HG03460 (cell line): ENCODE measurements at regions not wholly inside any gene's neighbourhood (a gene's known extent, or its start where the extent isn't known, plus 50 kb on each side); places are given as distances from the start of the nearest gene placed in this dataset.
A peak's percentile ranks its signal among the peaks of the same experiment; 100 is the strongest.

ENCODE experiments used
- ATAC-seq: cut with Tn5 transposase; IDR thresholded peaks from one replicate; pipeline ENCODE4 v1.9.1; 2021; ENCODE audit not compliant: unreplicated experiment

DNA sequence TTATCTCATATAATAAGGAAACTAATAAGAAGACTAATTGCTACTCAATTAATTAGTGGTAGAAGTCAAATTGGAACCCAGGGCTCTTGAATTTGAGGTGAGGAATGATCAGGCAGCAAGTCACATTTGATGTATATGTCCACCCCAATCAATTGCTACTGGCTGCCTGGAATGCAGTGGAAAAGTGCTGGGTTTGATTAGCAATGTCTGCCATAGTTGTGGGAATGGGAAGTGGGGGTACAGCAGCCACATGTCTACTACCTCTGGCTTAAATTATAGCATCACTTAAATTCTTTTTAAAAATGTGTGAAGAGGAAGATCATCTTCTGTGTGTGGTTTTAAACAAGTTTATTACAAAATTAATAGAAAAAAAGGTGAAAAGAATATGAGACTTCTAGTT, 50.8 kb upstream of the NAV2 start:
- no peak for ATAC-seq

- peak; percentile 100 for ATAC-seq
Measured at GRCh38 chr11:19660076-19660475, 52.6 kb upstream of the NAV2 start.

- ATAC-seq, result no peak
Measured at GRCh38 chr11:19659529-19659928, 53.1 kb upstream of the NAV2 start.

- ATAC-seq, result no peak
Measured at GRCh38 chr11:19658344-19658743, 54.3 kb upstream of the NAV2 start.

GRCh38 chr11:19656140-19656541, 56.5 kb upstream of the NAV2 start:
- no peak for ATAC-seq

DNA sequence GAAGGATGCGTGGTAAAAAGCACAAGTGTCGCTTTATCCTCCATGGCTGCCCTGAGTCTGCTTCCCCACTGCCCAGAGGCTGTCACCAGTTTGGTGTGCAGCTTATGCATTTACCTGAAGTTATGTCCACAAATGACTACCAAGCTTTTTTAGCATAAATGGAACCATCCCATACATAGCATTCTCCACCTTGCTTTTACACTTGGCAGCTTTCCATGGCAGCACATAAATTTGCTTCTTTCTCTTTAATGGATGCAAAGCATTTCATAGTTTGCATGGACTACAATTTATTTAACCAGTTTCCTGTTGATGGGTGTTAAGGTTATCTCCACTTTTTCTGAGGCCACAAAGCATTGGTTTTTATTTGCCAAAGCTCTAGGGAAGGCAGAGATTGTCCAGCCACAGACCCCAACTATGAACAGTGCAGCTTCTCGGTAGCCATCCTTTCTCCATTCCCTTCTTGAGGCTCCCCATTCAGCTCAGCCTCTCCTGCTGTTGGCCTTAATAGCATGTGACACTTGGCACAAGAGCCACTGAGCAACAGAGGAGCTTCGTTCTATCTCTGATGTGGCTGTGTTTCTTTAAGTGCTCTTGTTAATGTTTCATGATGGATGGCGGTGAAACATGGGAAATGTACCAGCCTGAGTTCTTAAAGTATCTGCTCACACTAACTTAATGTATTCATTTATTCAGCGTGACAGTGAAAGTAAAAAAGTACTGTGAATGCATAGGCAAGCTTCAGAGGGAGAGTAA, 59.8 kb upstream of the NAV2 start:
- no peak for ATAC-seq

DNA sequence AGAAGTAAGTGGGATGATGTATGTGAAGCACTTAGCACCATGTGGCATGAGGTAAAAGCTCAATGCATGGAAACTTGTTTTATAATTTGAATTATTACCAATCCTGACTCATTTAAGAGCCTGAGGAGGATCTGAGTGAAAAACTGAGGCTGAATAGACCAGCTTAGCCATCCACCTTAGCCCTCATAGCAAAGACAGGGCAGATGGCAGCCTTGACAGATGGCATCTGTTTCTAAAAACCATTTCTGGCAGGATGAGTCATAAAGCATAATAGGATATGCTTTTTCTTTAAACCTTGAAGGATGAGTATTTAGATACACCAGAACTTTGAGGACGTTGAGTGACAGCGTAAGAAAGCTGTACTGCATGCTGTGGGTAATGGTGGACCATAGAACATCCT, 61.0 kb upstream of the NAV2 start:
- ATAC-seq, result no peak

DNA sequence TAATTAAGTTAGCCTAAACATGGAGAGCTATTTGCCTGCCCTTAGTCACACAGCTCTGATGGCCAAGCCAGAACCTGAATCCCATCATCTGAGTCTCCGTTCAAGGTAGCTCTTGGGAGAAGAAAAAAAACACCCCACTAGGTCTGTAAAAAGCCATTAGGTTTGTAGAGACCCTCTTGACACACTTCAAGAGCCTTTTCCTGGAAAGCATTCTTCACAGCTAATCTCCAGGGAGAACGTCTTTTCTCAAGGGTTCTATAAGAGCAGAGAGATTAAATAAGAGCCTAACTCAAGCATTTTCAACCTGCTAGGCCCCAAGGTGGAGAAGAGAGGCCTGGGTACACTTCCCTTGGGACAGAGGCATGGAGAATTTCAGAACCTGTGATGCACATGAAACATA, 61.6 kb upstream of the NAV2 start:
- ATAC-seq, result no peak

- ATAC-seq, result no peak
Measured at GRCh38 chr11:19650467-19650866, 62.2 kb upstream of the NAV2 start.

DNA sequence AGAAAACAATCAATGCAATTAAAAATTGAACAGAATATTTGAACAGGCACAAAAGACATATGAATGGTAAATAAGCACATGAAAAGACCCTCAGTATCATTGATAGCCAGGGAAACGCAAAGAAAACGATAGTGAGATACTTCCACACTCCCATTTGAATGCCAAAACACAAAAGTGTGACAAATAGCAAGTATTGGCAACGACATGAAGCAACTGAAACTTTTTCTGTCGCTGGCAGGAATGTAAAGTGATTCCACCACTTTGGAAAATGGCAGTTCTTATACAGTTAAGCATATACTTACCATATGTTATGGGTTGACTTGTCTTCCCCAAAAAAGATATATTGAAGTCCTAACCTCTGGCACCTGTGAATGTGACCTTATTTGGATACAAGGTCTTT, 62.9 kb upstream of the NAV2 start:
- ATAC-seq, result no peak

DNA sequence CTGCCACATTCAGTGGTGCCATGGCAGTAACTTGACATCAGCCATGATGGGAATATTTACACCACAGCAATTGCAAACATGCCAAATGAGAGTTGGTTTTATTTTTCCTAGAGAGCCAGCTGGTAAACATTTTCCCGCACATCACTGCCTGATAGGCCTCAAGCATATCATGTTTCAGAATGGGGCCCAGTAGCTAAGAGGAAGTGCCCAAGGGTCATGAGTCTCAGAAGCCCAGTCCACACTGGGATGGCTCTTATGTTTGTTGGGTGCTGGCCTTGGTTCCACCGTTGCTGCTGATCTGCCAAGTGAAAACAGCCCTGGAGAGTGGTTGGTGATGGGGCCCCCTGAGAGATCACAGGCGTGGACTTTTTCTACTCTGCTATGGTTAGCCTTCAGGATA, 64.3 kb upstream of the NAV2 start:
- ATAC-seq, result no peak

DNA sequence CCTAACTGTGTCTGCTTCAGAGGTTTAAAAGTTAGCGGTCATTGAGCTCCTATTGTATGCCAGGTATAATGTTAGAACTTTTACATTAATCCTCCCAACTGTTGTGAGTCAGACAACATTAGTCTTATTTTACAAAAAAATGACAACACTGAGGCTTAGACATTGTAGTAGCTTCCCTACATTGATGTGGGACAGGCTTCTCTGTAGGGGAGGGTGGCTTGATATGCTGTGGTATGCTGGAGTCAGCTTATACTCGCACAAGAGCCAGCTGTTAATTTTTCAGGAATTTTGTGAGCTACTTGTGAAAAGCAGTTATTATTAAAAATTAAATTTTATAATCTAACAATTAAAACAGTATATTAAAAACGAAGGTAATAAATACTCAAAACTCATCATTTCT, 64.8 kb upstream of the NAV2 start:
- no peak for ATAC-seq

DNA sequence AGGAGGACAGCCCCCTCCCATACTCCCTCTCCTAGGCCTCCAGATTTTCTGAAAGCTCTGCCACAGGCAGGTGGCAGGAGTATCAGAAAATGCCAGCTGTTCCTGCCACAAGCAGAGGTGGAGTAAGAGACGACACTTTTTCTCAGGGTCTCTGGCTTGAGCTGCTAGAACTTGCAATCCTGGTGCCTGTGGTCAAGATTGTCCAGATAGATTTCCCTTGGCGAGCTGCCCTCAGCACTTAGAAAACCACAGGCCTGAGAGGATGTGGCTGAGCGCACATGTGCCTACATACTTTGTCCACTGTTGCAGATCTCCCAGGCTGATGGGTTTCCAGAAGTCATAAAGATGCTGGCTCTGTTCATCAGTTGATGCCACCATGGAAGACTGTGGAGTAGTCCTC, 65.7 kb upstream of the NAV2 start:
- no peak for ATAC-seq

GRCh38 chr11:19646308-19646707, 66.3 kb upstream of the NAV2 start:
- no peak for ATAC-seq

- ATAC-seq, result no peak
Measured at GRCh38 chr11:19644316-19644715, 68.3 kb upstream of the NAV2 start.

DNA sequence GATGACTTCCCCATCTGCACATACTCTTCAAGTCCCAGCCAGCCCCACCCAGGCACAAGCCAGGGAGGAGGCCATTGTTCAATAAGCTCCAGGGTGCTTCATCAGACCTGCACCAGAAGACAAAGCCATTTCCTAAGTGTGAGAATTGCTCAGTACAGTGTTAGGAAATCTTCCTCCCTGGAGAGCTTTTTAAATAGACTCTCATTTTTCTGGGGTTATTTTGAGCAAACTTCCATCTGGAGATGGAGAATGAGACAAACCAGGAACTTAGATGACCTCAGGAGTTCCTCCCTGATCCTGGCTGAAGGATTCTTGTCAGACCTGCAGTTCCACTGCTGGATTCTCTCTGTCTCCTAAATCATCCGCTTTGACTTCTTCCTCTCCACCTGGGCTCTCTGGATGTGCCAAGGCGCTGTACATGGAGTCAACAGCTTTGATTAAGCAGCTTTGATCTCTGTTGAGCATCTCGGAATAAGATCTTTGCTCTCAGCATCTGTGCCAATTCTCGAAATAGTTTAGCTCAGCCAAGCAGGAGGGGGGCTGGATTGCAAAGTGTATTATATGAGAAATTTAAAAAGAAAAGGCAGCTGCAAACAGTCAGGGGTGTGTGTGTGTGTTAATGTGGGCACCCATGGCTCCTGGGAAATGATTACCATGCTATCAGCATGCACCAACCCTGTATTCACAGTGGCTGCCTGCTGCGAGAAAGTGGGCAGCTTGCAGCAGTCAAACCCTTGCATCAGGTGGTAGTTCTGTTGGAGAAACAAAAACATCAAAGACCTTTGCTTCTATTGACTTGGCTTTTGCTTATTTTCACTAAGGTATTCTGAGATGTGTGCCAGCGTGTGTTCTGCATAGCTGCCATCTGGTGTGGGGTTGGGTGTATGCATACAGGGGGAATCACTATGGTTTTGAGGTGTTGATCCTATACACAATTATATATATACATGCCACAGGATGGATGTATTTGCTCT, 70.2 kb upstream of the NAV2 start:
- no peak for ATAC-seq

GRCh38 chr11:19639603-19640105, 73.0 kb upstream of the NAV2 start:
- no peak for ATAC-seq

DNA sequence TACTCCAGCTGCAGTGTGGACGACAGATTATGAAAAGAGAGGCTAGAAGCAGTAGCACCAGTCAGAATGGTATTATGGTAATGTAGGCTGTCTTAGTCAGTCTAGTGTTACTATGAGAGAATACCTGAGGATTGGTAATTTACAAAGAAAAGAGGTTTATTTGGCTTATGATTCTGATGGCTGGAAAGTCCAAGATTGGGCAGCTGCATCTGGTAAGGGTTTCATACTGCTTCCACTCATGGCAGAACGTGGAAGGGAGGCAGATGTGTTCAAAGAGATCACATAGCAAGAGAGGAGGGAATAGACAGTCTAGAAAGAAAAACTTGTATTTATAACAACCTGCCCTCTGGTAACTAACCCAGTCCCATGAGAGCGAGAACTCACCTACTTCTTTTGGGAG, 77.3 kb upstream of the NAV2 start:
- ATAC-seq, result no peak

- ATAC-seq, result no peak
Measured at GRCh38 chr11:19633276-19633675, 79.4 kb upstream of the NAV2 start.

GRCh38 chr11:19632499-19632834, 80.2 kb upstream of the NAV2 start:
- ATAC-seq, result no peak

- ATAC-seq, result no peak
Measured at GRCh38 chr11:19631712-19632498, 80.7 kb upstream of the NAV2 start.
